GM12878 (cell line): ENCODE measurements at regions not wholly inside any gene's neighbourhood (a gene's known extent, or its start where the extent isn't known, plus 50 kb on each side); places are given as distances from the start of the nearest gene placed in this dataset.

ENCODE experiments used
- ATAC-seq: fragments of 200-7000 bp; cut with Tn5 transposase; 3 replicates; pipeline ENCODE4 v1.9.1; 2020; ENCODE audit warnings: mild to moderate bottlenecking, moderate library complexity
- BruUV-seq: library from RNA; stranded (reverse); fragments of 400-500 nt; replicated peaks from 2 replicates; lab custom pipeline; 2021; lab: Mats Ljungman, UMichigan
- CTCF ChIA-PET: fragments of 300-600 bp; sonication (Branson Sonifier 250); formaldehyde crosslinking; extraction: SDS; loops from one replicate; lab custom pipeline; 2021; ENCODE audit warnings: inconsistent platforms; lab: Yijun Ruan, JAX
- POLR2A ChIA-PET: fragments of 350-600 bp; formaldehyde crosslinking; extraction: SDS; loops from one replicate; lab custom pipeline; 2021; ENCODE audit warnings: inconsistent platforms; lab: Charles Lee
- RAD21 ChIA-PET: fragments of 300-600 bp; sonication (Branson Sonifier 250); formaldehyde crosslinking; loops from one replicate; lab custom pipeline; 2023; ENCODE audit warnings: antibody characterized with exemption; ENCODE audit not compliant: unreplicated experiment; lab: Charles Lee
- SMC1A ChIA-PET: fragments of 300-600 bp; sonication (Branson Sonifier 250); formaldehyde crosslinking; loops from one replicate; lab custom pipeline; 2023; ENCODE audit not compliant: unreplicated experiment, uncharacterized antibody; lab: Charles Lee
- DNase-seq: peaks from one replicate; pipeline ENCODE4 v3.0.0-alpha.2; 2011; ENCODE audit warnings: low read depth, low spot score
- FAIRE-seq: peaks from 3 replicates; lab custom pipeline; 2011; peaks lifted over from hg19 to GRCh38; lab: Jason Lieb, UNC
- H2AFZ ChIP-seq: 2 replicates; pipeline ENCODE4 v1.6.0; 2011; ENCODE audit warnings: low read depth, low read length, control low read depth; ENCODE audit not compliant: control insufficient read depth
- H3K27ac ChIP-seq: 2 replicates; pipeline ENCODE4 v1.5.1; 2011; ENCODE audit warnings: control low read depth; ENCODE audit not compliant: control insufficient read depth, insufficient read depth
- H3K27me3 ChIP-seq, 2 experiments: replicated peaks in 1 of 2; 2 replicates each; pipeline versions ENCODE4 v1.6.0 to v1.6.1; 2011; ENCODE audit warnings: low read length in 1 of 2; ENCODE audit not compliant: control insufficient read depth in 2 of 2, insufficient read depth in 2 of 2
- H3K36me3 ChIP-seq, 2 experiments: 2 replicates each; pipeline ENCODE4 v1.5.1; 2011; ENCODE audit warnings: low read length in 1 of 2; ENCODE audit not compliant: control insufficient read depth in 2 of 2, insufficient read depth in 2 of 2
- H3K4me1 ChIP-seq: 2 replicates; pipeline ENCODE4 v1.6.1; 2011; ENCODE audit warnings: mild to moderate bottlenecking, low read length, moderate library complexity, mixed read lengths; ENCODE audit not compliant: control insufficient read depth, insufficient read depth
- H3K4me2 ChIP-seq: 2 replicates; pipeline ENCODE4 v1.6.0; 2011; ENCODE audit warnings: control low read depth; ENCODE audit not compliant: control insufficient read depth, insufficient read depth
- H3K4me3 ChIP-seq: fragments of 200-600 bp; sonication (generic); 2 replicates; pipeline ENCODE4 v1.5.1; 2016
- H3K79me2 ChIP-seq: 2 replicates; pipeline ENCODE4 v1.6.0; 2011; ENCODE audit warnings: low read length; ENCODE audit not compliant: control insufficient read depth, insufficient read depth
- H3K9ac ChIP-seq: 2 replicates; pipeline ENCODE4 v1.8.0; 2011; ENCODE audit warnings: low read length, control low read depth, mixed read lengths; ENCODE audit not compliant: control insufficient read depth, insufficient read depth
- H3K9me3 ChIP-seq: replicated peaks from 3 replicates; pipeline ENCODE4 v1.5.1; 2011; ENCODE audit warnings: mild to moderate bottlenecking, low read length; ENCODE audit not compliant: control insufficient read depth, insufficient read depth
- H4K20me1 ChIP-seq: 2 replicates; pipeline ENCODE4 v1.6.0; 2011; ENCODE audit not compliant: control insufficient read depth, insufficient read depth
- CBX5 ChIP-seq: sonication (generic); IDR thresholded peaks from 2 replicates; pipeline ENCODE4 v1.6.1; 2016; ENCODE audit warnings: low read depth, moderate library complexity, mild to moderate bottlenecking, inconsistent platforms
- CEBPZ ChIP-seq: fragments of 150-350 bp; IDR thresholded peaks from 2 replicates; pipeline ENCODE4 v1.6.1; 2016; ENCODE audit warnings: low read depth, low read length
- MEF2A ChIP-seq: IDR thresholded peaks from 2 replicates; pipeline ENCODE4 v1.6.1; 2011; ENCODE audit warnings: low read depth, mild to moderate bottlenecking, low read length, moderate library complexity; ENCODE audit not compliant: insufficient read depth
- MXI1 ChIP-seq: fragments of 150-350 bp; IDR thresholded peaks from 2 replicates; pipeline ENCODE4 v1.6.1; 2011; ENCODE audit warnings: low read depth, mild to moderate bottlenecking, inconsistent platforms, low read length, improper control_type of control experiment
- NBN ChIP-seq: fragments of 450-650 bp; IDR thresholded peaks from 2 replicates; pipeline ENCODE4 v1.6.1; 2016
- NFIC ChIP-seq: IDR thresholded peaks from 2 replicates; pipeline ENCODE4 v1.6.1; 2012; ENCODE audit warnings: low read depth, mild to moderate bottlenecking, inconsistent platforms, low read length, moderate library complexity
- PML ChIP-seq: IDR thresholded peaks from 2 replicates; pipeline ENCODE4 v1.6.1; 2012; ENCODE audit warnings: low read length, inconsistent platforms
- RB1 ChIP-seq: fragments of 450-650 bp; formaldehyde crosslinking; IDR thresholded peaks from 2 replicates; pipeline ENCODE4 v1.6.1; 2017; ENCODE audit warnings: mild to moderate bottlenecking, borderline replicate concordance
- RCOR1 ChIP-seq: conservative IDR thresholded peaks from 2 replicates; pipeline ENCODE4 v1.6.1; 2012; ENCODE audit warnings: low read depth, low read length, improper control_type of control experiment
- RELA ChIP-seq: fragments of 450-650 bp; IDR thresholded peaks from 2 replicates; pipeline ENCODE4 v1.8.0; 2014; ENCODE audit warnings: borderline replicate concordance; ENCODE audit not compliant: partially characterized antibody
- RFX5 ChIP-seq: IDR thresholded peaks from 2 replicates; pipeline ENCODE4 v1.6.1; 2011; ENCODE audit warnings: low read depth, low read length, improper control_type of control experiment
- SPI1 ChIP-seq: IDR thresholded peaks from 2 replicates; pipeline ENCODE4 v1.6.1; 2011; ENCODE audit warnings: low read depth, mild to moderate bottlenecking, low read length, moderate library complexity, borderline replicate concordance; ENCODE audit not compliant: insufficient read depth
- YBX1 ChIP-seq: fragments of 450-650 bp; IDR thresholded peaks from 2 replicates; pipeline ENCODE4 v1.6.1; 2016; ENCODE audit warnings: antibody characterized with exemption
- ZSCAN29 ChIP-seq: fragments of 450-650 bp; IDR thresholded peaks from 2 replicates; pipeline ENCODE4 v1.6.1; 2017; ENCODE audit warnings: mild to moderate bottlenecking, moderate library complexity
- WGBS: methylation state at CpG from one replicate; pipeline ENCODE4 v1.1.6; 2016; ENCODE audit warnings: low lambda C conversion rate; ENCODE audit not compliant: insufficient replicate concordance, insufficient coverage; ENCODE audit errors: missing lambda C conversion rate; 5-methylcytosine and 5-hydroxymethylcytosine counted together
- in situ Hi-C: fragments of 300-500 bp; cut with MboI; formaldehyde crosslinking; loops from 9 replicates; pipeline ENCODE4 v1.14.3; 2018; ENCODE audit warnings: mixed read lengths
- intact Hi-C: fragments of 100-400 bp; cut with micrococcal nuclease; formaldehyde crosslinking; loops from one replicate; pipeline ENCODE4 v1.14.2; 2022; ENCODE audit not compliant: unreplicated experiment

- TF ChIP-seq ZSCAN29: no peak
- no peak for TF ChIP-seq NFIC
- no peak for TF ChIP-seq PML
- TF ChIP-seq RFX5: no peak
Measured at GRCh38 chr2:198994678-198995077, 463.1 kb downstream of the SATB2 start (continued).

GRCh38 chr2:198991431-198991830 lies 466.3 kb downstream of the SATB2 start:
- H3K27me3 ChIP-seq: no peaks in the 10 kb centered on the region
- no peak overlapping the region for H3K4me2 ChIP-seq
- no peak for FAIRE-seq
- no peak overlapping the region for H3K4me3 ChIP-seq
- H3K79me2 ChIP-seq: no peaks in the 10 kb centered on the region
- no peaks in the 10 kb centered on the region for H3K4me1 ChIP-seq
- BruUV-seq: no TSS peak
- RAD21 ChIA-PET: no interaction called here
- intact Hi-C loops: no loop called here
- POLR2A ChIA-PET: no interaction called here
- ATAC-seq: no peak
- no peaks in the 10 kb centered on the region for H3K9me3 ChIP-seq
- H4K20me1 ChIP-seq: no peaks in the 10 kb centered on the region
- CTCF ChIA-PET: interaction anchor here (0.6 kb wide), 1 partner anchor 181 kb away, joined by 3 read pairs; no protein-coding TSS in a partner anchor
- in situ Hi-C loops: no loop called here
- H3K9ac ChIP-seq: no peak overlapping the region
- no peak for DNase-seq
- H2AFZ ChIP-seq: no peak overlapping the region
- SMC1A ChIA-PET: interaction anchor here (1.2 kb wide), 1 partner anchor 10 kb away, joined by 3 read pairs; no protein-coding TSS in a partner anchor
- H3K36me3 ChIP-seq: no peaks in the 10 kb centered on the region
- WGBS: 0% methylated on average over 2 of the region's 2 CpGs
- no peak overlapping the region for H3K27ac ChIP-seq
- TF ChIP-seq RCOR1 (no peak), CBX5 (no peak)
- TF ChIP-seq, all 136 proteins: peak for 0

- SMC1A ChIA-PET: interaction anchor here (0.6 kb wide), 1 partner anchor 72 kb away, joined by 3 read pairs; no protein-coding TSS in a partner anchor
- CTCF ChIA-PET: no interaction called here
- BruUV-seq: no TSS peak
- in situ Hi-C loops: no loop called here
- H4K20me1 ChIP-seq: no peaks in the 10 kb centered on the region
- intact Hi-C loops: no loop called here
- RAD21 ChIA-PET: no interaction called here
- no peaks in the 10 kb centered on the region for H3K79me2 ChIP-seq
- ATAC-seq: no peak
- POLR2A ChIA-PET: no interaction called here
- no peaks in the 10 kb centered on the region for H3K4me1 ChIP-seq
- DNase-seq: no peak
- TF ChIP-seq RB1 (no peak), MXI1 (no peak), YBX1 (no peak), RELA (no peak), MEF2A (no peak), SPI1 (no peak), CEBPZ (no peak), NBN (no peak)
- no peak overlapping the region for H3K4me2 ChIP-seq
- H3K9me3 ChIP-seq: peaks cover 2% of the 10 kb centered on the region; the same call in 1 of the 3 replicates
- H3K27me3 ChIP-seq: no peaks in the 10 kb centered on the region
- no peak overlapping the region for H3K4me3 ChIP-seq
- H2AFZ ChIP-seq: no peak overlapping the region
- no peak for FAIRE-seq
- H3K27ac ChIP-seq: no peak overlapping the region
- no peaks in the 10 kb centered on the region for H3K36me3 ChIP-seq
- no peak overlapping the region for H3K9ac ChIP-seq
Measured at GRCh38 chr2:198975779-198976178, 482.0 kb downstream of the SATB2 start.
